Activated CD4-positive, alpha-beta T cell treated with anti-CD3 and anti-CD28 coated beads for 36 hours (primary cell): ENCODE measurements at regions not wholly inside any gene's neighbourhood (a gene's known extent, or its start where the extent isn't known, plus 50 kb on each side); places are given as distances from the start of the nearest gene placed in this dataset.

Experiments
- ATAC-seq: fragments of 200-7000 bp; cut with Tn5 transposase; one replicate; pipeline ENCODE4 v1.10.0; 2021; ENCODE audit warnings: mild to moderate bottlenecking, moderate library complexity
- CTCF ChIA-PET: fragments of 350-600 bp; sonication (Branson Sonifier 250); formaldehyde crosslinking; loops from one replicate; lab custom pipeline; 2021; ENCODE audit warnings: antibody characterized with exemption; lab: Charles Lee
- POLR2A ChIA-PET: fragments of 350-600 bp; sonication (Branson Sonifier 250); formaldehyde crosslinking; loops from one replicate; lab custom pipeline; 2021; ENCODE audit warnings: antibody characterized with exemption, inconsistent platforms; lab: Charles Lee
- DNase-seq: peaks from one replicate; pipeline ENCODE4 v3.0.0-alpha.2; 2020
- H3K27ac Mint-ChIP-seq: one replicate; pipeline ENCODE4 v1.8.0; 2021; ENCODE audit warnings: mixed read lengths
- H3K27me3 Mint-ChIP-seq: one replicate; pipeline ENCODE4 v1.8.0; 2021; ENCODE audit warnings: mixed read lengths
- H3K36me3 Mint-ChIP-seq: one replicate; pipeline ENCODE4 v1.8.0; 2021; ENCODE audit warnings: low read depth, mixed read lengths
- H3K4me1 Mint-ChIP-seq: one replicate; pipeline ENCODE4 v1.8.0; 2021; ENCODE audit warnings: mixed read lengths
- H3K4me3 Mint-ChIP-seq: one replicate; pipeline ENCODE4 v1.8.0; 2021; ENCODE audit warnings: mild to moderate bottlenecking, moderate library complexity, mixed read lengths
- H3K9me3 Mint-ChIP-seq: one replicate; pipeline ENCODE4 v1.8.0; 2021; ENCODE audit warnings: low read depth, mixed read lengths
- intact Hi-C, 2 experiments: fragments of 100-400 bp; cut with DNase I in 1 of 2; cut with micrococcal nuclease in 1 of 2; formaldehyde crosslinking; loops; one replicate each; pipeline versions ENCODE4 v1.14.2 to v1.15.1; 2022 to 2024; cut with DNase I, micrococcal nuclease

GRCh38 chr9:17062497-17062896, 72.3 kb upstream of the CNTLN start:
- POLR2A ChIA-PET, result no interaction called here
- CTCF ChIA-PET, result interaction anchor here (0.5 to 3.1 kb wide), 4 partner anchors 9 to 401 kb away, joined by 3 to 16 read pairs (median 6); no protein-coding TSS in a partner anchor

GRCh38 chr9:17060450-17060849, 74.4 kb upstream of the CNTLN start:
- H3K27me3 Mint-ChIP-seq, result no peaks in the 10 kb centered on the region
- intact Hi-C loops, result no loop called here
- POLR2A ChIA-PET, result no interaction called here

More at GRCh38 chr9:17062497-17062896, 72.3 kb upstream of the CNTLN start:
- no peaks in the 10 kb centered on the region for H3K9me3 Mint-ChIP-seq
- DNase-seq (no peak), ATAC-seq (no peak)
- no peaks in the 10 kb centered on the region for H3K4me1 Mint-ChIP-seq
- H3K4me3 Mint-ChIP-seq, result no peak overlapping the region
- intact Hi-C loops, result loop anchor here in 1 of 2 experiments (2.0 kb wide), 1 partner anchor 400 kb away; no protein-coding TSS in a partner anchor
- no peak overlapping the region for H3K27ac Mint-ChIP-seq
- H3K36me3 Mint-ChIP-seq, result no peaks in the 10 kb centered on the region
- H3K27me3 Mint-ChIP-seq, result no peaks in the 10 kb centered on the region

GRCh38 chr9:17059465-17059864, 75.4 kb upstream of the CNTLN start:
- no peak for ATAC-seq
- no peaks in the 10 kb centered on the region for H3K36me3 Mint-ChIP-seq
- POLR2A ChIA-PET, result no interaction called here

More at GRCh38 chr9:17060450-17060849, 74.4 kb upstream of the CNTLN start:
- Mint-ChIP-seq H3K36me3 (no peaks in the 10 kb centered on the region), H3K4me1 (no peaks in the 10 kb centered on the region), H3K27ac (no peak overlapping the region), H3K9me3 (no peaks in the 10 kb centered on the region), H3K4me3 (no peak overlapping the region)
- ATAC-seq, result no peak
- CTCF ChIA-PET, result no interaction called here
- DNase-seq, result no peak

GRCh38 chr9:17057729-17058128, 77.1 kb upstream of the CNTLN start:
- H3K27me3 Mint-ChIP-seq, result no peaks in the 10 kb centered on the region
- CTCF ChIA-PET, result no interaction called here
- POLR2A ChIA-PET, result no interaction called here
- no peaks in the 10 kb centered on the region for H3K9me3 Mint-ChIP-seq
- no peak overlapping the region for H3K27ac Mint-ChIP-seq
- H3K4me3 Mint-ChIP-seq, result no peak overlapping the region
- DNase-seq, result no peak
- intact Hi-C loops, result no loop called here
- no peaks in the 10 kb centered on the region for H3K36me3 Mint-ChIP-seq
- H3K4me1 Mint-ChIP-seq, result no peaks in the 10 kb centered on the region
- ATAC-seq, result no peak

More at GRCh38 chr9:17059465-17059864, 75.4 kb upstream of the CNTLN start:
- Mint-ChIP-seq H3K9me3 (no peaks in the 10 kb centered on the region), H3K4me1 (no peaks in the 10 kb centered on the region), H3K27ac (no peak overlapping the region), H3K4me3 (no peak overlapping the region), H3K27me3 (no peaks in the 10 kb centered on the region)
- CTCF ChIA-PET, result no interaction called here
- DNase-seq, result no peak
- intact Hi-C loops, result no loop called here

GRCh38 chr9:17052626-17053025, 82.2 kb upstream of the CNTLN start:
- Mint-ChIP-seq H3K4me3 (no peak overlapping the region), H3K27me3 (no peaks in the 10 kb centered on the region), H3K4me1 (no peaks in the 10 kb centered on the region), H3K27ac (no peak overlapping the region), H3K36me3 (no peaks in the 10 kb centered on the region), H3K9me3 (peaks cover under 1% of the 10 kb centered on the region)
- ATAC-seq (no peak), DNase-seq (no peak)
- intact Hi-C loops, result no loop called here
- ChIA-PET CTCF (interaction anchor here (0.6 kb wide), 1 partner anchor 186 kb away, joined by 3 read pairs; no protein-coding TSS in a partner anchor), POLR2A (no interaction called here)

GRCh38 chr9:17045381-17045940, 89.4 kb upstream of the CNTLN start:
- H3K9me3 Mint-ChIP-seq, result peaks cover 4% of the 10 kb centered on the region
- intact Hi-C loops, result no loop called here
- no peaks in the 10 kb centered on the region for H3K4me1 Mint-ChIP-seq
- no peaks in the 10 kb centered on the region for H3K27me3 Mint-ChIP-seq
- no peak overlapping the region for H3K27ac Mint-ChIP-seq
- no peak for ATAC-seq
- ChIA-PET POLR2A (no interaction called here), CTCF (no interaction called here)
- no peak overlapping the region for H3K4me3 Mint-ChIP-seq
- no peak for DNase-seq
- no peaks in the 10 kb centered on the region for H3K36me3 Mint-ChIP-seq

- no peak overlapping the region for H3K27ac Mint-ChIP-seq
- H3K4me3 Mint-ChIP-seq, result no peak overlapping the region
- ATAC-seq (no peak), DNase-seq (no peak)
- POLR2A ChIA-PET, result no interaction called here
- no peaks in the 10 kb centered on the region for H3K4me1 Mint-ChIP-seq
- intact Hi-C loops, result no loop called here
- H3K9me3 Mint-ChIP-seq, result no peaks in the 10 kb centered on the region
- H3K27me3 Mint-ChIP-seq, result no peaks in the 10 kb centered on the region
- no peaks in the 10 kb centered on the region for H3K36me3 Mint-ChIP-seq
- CTCF ChIA-PET, result no interaction called here
Measured at GRCh38 chr9:17031546-17031945, 103.3 kb upstream of the CNTLN start.

- ATAC-seq, result no peak
- H3K36me3 Mint-ChIP-seq, result no peaks in the 10 kb centered on the region
- H3K4me3 Mint-ChIP-seq, result no peak overlapping the region
- CTCF ChIA-PET, result no interaction called here
- DNase-seq, result no peak
- H3K27ac Mint-ChIP-seq, result no peak overlapping the region
- POLR2A ChIA-PET, result no interaction called here
- H3K9me3 Mint-ChIP-seq, result peaks cover 5% of the 10 kb centered on the region
- H3K27me3 Mint-ChIP-seq, result no peaks in the 10 kb centered on the region
- intact Hi-C loops, result no loop called here
- no peaks in the 10 kb centered on the region for H3K4me1 Mint-ChIP-seq
Measured at GRCh38 chr9:17025281-17025680, 109.6 kb upstream of the CNTLN start.

GRCh38 chr9:17024129-17024528, 110.7 kb upstream of the CNTLN start:
- POLR2A ChIA-PET, result no interaction called here
- Mint-ChIP-seq H3K9me3 (peaks cover 5% of the 10 kb centered on the region), H3K4me3 (no peak overlapping the region), H3K27me3 (no peaks in the 10 kb centered on the region), H3K27ac (no peak overlapping the region), H3K36me3 (no peaks in the 10 kb centered on the region), H3K4me1 (no peaks in the 10 kb centered on the region)
- no peak for ATAC-seq
- intact Hi-C loops, result no loop called here
- CTCF ChIA-PET, result no interaction called here
- DNase-seq, result no peak

- Mint-ChIP-seq H3K27me3 (no peaks in the 10 kb centered on the region), H3K9me3 (peaks cover 5% of the 10 kb centered on the region), H3K4me3 (no peak overlapping the region), H3K36me3 (no peaks in the 10 kb centered on the region), H3K27ac (no peak overlapping the region), H3K4me1 (no peaks in the 10 kb centered on the region)
- no peak for ATAC-seq
- intact Hi-C loops, result no loop called here
- POLR2A ChIA-PET, result no interaction called here
- CTCF ChIA-PET, result no interaction called here
- DNase-seq, result no peak
Measured at GRCh38 chr9:17021387-17021970, 113.4 kb upstream of the CNTLN start.

GRCh38 chr9:17019398-17019797, 115.4 kb upstream of the CNTLN start:
- no peaks in the 10 kb centered on the region for H3K4me1 Mint-ChIP-seq
- no peaks in the 10 kb centered on the region for H3K27me3 Mint-ChIP-seq

GRCh38 chr9:17018540-17019196, 116.2 kb upstream of the CNTLN start:
- H3K27me3 Mint-ChIP-seq, result no peaks in the 10 kb centered on the region
- H3K36me3 Mint-ChIP-seq, result no peaks in the 10 kb centered on the region
- H3K9me3 Mint-ChIP-seq, result peaks cover 2% of the 10 kb centered on the region
- H3K4me1 Mint-ChIP-seq, result no peaks in the 10 kb centered on the region
- DNase-seq (no peak), ATAC-seq (no peak)
- no peak overlapping the region for H3K4me3 Mint-ChIP-seq
- ChIA-PET POLR2A (no interaction called here), CTCF (no interaction called here)
- intact Hi-C loops, result no loop called here
- no peak overlapping the region for H3K27ac Mint-ChIP-seq

More at GRCh38 chr9:17019398-17019797, 115.4 kb upstream of the CNTLN start:
- DNase-seq (no peak), ATAC-seq (no peak)
- intact Hi-C loops, result no loop called here
- peaks cover 2% of the 10 kb centered on the region for H3K9me3 Mint-ChIP-seq
- no peak overlapping the region for H3K4me3 Mint-ChIP-seq
- ChIA-PET CTCF (no interaction called here), POLR2A (no interaction called here)
- H3K27ac Mint-ChIP-seq, result no peak overlapping the region
- H3K36me3 Mint-ChIP-seq, result no peaks in the 10 kb centered on the region
